Activated naive CD4-positive, alpha-beta T cell treated with Interleukin-2 at 50 U/mL for 16 hours (primary cell): ENCODE measurements at regions not wholly inside any gene's neighbourhood (a gene's known extent, or its start where the extent isn't known, plus 50 kb on each side); places are given as distances from the start of the nearest gene placed in this dataset.

Source experiments
- DNase-seq: peaks from one replicate; pipeline ENCODE4 v3.0.0-alpha.2; 2020

GRCh38 chr3:181660337-181660736, 51.4 kb upstream of the SOX2 start:
- DNase-seq = no peak

- no peak for DNase-seq
These were observed 74.3 kb upstream of the SOX2 start for GRCh38 chr3:181637456-181637855.

DNA sequence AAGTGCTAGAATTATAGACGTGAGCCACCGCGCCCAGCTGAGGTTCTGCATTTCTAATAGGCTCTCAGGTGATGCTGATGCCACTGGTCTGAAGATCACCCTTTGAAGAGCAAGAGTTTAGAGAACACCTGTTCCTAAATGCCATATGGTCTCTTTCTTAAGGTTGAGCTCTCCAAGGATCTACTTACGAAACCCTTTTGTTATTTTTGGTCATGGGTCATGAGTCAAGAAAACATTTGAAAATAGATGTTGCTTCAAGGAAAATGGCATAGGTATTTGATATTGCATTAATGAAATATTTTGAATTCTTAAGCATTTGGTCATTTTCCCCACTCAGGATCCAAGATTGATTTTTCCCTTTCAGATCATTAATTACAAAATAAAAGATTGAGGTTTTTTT, 74.7 kb upstream of the SOX2 start:
- no peak for DNase-seq

GRCh38 chr3:181635141-181635540, 76.6 kb upstream of the SOX2 start:
- no peak for DNase-seq

DNA sequence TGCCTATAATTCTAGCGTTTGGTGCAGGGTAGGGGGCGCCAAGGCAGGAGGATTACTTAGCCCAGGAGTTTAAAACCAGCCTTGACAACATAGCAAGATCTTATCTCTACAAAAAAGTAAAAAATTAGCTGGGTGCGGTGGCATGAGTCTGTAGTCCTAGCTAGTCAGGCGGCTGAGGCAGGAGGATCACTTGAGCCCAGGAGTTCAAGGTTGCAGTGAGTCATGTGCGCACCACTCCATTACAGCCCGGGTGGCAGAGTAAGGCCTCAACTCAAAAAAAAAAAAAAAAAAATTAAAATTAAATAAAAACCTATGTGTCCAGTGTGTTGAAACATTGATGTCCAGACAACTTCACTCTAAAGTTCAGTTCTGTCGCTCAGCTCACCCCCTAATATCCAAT, 78.2 kb upstream of the SOX2 start:
- no peak for DNase-seq

- no peak for DNase-seq
These were observed 79.8 kb upstream of the SOX2 start for GRCh38 chr3:181631901-181632300.

- no peak for DNase-seq
These were observed 80.9 kb upstream of the SOX2 start for GRCh38 chr3:181630853-181631252.

DNA sequence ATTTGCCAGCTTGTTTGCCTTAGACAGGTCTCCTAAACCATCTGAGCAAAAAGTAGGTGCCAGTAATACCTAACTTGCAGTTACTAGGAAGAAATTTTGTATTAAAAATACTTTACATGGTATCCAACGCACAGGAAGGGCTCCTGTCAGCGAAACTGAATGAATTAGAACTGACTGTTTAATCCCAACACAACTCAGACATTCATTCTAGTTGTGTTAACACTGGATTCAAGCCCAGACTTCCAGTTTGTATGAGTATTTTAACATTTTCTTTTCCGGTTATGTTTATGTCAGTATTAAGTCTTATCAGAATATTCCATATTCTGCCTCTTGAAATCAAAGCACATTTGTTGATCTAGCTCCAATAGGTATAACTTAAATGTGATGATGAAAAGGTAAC, 82.0 kb upstream of the SOX2 start:
- DNase-seq = no peak

DNA sequence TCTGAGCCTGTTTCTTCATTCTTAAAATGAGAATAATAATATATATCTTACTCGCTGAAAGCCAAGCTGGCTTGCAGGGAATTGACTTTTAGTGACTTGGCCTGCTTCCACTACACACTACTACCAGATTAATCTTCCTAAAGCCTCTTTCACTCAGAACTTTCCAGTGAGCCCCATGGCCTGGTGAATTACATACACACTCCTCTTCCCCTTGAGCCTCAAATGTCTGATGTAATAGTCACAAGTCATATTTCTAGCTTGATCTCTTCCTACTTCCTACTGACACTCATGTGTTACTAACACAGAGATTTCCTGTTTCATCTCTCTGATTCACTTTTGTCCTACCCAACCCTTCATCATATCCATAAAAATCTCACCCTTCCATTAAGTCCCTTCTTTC, 82.7 kb upstream of the SOX2 start:
- DNase-seq = no peak

- no peak for DNase-seq
These were observed 83.3 kb upstream of the SOX2 start for GRCh38 chr3:181628384-181628783.

GRCh38 chr3:181626036-181626435, 85.7 kb upstream of the SOX2 start:
- no peak for DNase-seq

GRCh38 chr3:181623924-181624694, 87.6 kb upstream of the SOX2 start:
- no peak for DNase-seq

- no peak for DNase-seq
These were observed 89.4 kb upstream of the SOX2 start for GRCh38 chr3:181622365-181622764.

GRCh38 chr3:181619897-181620296, 91.8 kb upstream of the SOX2 start:
- DNase-seq = no peak

GRCh38 chr3:181618260-181618659, 93.5 kb upstream of the SOX2 start:
- no peak for DNase-seq

DNA sequence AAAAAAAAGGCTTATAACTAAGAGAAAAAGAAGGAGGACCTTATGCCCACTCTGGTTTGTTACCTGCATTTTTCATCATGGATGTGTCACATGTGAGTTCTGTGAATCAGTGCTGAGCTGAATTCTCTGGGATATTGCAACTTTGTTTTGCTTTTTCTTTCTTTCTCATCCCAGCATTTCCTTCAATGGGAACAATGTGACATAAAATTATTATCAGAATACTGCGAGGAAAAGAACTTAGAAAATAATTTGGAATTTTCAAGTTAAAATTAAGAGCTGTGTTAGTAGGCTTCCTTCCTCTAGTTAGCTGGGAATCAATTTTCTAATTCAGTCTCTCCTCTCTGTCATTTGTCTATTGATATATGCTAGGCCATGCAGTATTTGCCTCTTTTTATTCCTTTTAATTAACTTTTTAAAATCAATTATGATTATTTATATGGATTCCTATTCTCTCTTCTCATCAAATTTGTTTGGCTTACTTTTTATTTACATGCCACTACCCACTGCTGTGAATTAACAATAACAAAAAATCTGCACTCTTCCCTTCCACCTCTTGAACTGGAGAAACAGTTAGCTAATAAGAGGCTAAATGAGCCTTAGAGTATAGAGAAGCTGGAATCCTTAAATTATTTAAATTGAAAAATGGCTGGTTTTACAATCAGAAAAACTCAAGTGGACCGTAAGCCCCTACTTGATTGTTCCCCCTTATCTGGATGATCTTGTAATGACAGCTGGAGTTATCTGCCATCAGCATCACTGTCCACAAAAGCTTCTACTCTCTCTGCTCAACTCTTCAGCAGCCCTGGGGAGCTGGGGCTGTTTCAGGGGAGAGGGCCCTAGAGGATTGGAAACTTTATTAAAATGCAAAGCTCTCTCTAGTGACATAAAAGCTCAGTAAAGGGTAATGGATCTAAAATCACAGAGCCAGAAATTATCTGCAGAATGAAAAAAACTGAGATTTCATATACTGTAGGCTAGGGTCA, 95.3 kb upstream of the SOX2 start:
- DNase-seq = no peak

- no peak for DNase-seq
These were observed 96.1 kb upstream of the SOX2 start for GRCh38 chr3:181615666-181616065.

- no peak for DNase-seq
These were observed 96.8 kb upstream of the SOX2 start for GRCh38 chr3:181614878-181615277.

DNA sequence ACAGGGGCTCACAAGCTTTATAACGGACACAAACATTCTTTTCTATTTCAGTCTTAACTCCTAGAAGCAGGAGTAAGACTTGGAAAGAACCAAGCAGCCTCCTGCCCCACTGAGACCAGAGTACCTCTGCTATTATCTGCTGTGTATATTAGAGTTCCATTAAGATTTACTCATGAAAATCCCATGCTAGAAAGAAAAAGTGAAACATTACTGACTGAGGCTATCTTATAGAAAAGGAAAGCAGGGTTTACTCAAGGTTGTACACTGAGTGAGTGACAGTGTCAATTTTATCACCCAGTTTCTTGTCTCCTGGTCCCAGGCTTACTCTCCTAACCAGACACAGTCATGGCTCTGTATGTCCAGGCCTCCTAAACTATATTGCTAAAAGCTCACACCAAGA, 97.9 kb upstream of the SOX2 start:
- DNase-seq = no peak

GRCh38 chr3:181613191-181613590, 98.5 kb upstream of the SOX2 start:
- no peak for DNase-seq

GRCh38 chr3:181610973-181611265, 100.8 kb upstream of the SOX2 start:
- no peak for DNase-seq

DNA sequence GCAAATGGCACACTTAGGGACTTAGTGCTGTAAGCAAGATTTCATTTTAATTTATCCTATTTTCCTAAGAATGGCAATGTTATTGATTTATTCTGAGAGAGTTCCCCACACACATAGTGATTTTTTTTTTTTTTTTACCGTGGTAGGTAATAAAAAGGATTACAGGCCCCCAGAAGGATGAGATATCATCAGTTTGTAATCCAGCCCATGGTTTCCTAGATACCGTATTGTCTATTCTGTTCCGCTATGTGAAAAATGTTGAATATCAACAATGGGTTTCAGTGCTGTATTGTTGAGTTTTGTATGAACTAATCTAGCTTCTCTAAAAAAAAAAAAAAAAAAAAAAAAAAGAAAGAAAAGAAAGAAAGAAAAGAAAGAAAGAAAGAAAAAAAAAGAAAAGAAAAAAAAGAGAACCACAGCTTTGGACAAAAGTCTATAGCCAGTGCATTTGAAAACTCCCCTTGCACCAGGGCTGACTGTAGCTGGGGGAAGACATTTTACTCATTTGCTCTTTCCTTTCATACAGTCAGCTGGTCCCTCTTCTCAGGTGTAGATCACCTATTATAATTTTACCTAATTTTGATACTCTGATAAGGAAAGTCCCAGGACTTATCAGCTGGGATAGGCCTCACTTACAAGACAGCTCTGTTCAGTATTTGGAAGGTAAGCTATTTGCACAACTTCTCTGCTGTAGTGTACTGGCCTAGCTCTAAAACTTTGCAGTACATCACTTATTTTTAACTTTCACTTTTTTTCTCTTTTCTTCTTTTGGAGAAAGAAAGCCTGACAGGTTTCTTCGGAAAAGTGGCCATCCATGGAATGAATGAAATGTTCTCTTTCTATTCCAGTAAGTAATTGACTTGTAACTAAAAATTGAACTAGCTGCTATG, 101.4 kb upstream of the SOX2 start:
- DNase-seq = no peak

DNA sequence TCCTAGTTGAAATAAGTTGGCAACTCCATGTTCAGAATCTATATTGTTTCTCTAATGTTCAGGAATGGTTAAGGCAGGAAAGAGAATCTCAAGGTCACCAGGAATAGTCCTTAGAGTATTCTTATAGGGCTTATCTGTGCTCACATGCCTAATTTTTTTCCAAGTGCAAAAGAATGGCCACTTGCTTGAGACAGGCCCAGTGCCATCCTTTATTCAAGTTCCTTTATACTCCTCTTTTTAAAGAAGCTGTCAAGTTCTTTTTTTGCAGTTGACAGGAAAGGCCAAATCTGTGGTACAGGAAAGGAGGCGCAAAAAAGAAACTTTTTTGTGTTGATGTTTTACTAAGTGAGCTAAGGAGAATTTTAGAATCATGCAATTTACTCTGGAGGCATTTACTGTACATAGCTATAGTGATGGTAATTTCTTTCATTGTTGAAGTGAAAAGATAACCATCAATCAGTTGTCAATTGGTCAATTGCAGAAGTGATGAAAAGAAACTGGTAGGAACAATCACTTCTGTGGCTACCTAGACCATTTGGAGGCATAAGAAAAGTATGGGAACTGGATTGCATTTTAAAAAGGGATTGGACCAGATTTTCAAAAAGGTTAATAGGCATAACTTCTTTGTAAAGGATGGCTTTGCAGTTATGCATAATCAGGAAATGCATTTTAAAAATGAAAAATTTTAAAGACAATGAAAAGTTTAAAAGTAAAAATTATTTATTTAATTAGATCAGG, 102.5 kb upstream of the SOX2 start:
- DNase-seq = no peak
